ENCODE measurements at regions not wholly inside any gene's neighbourhood (a gene's known extent, or its start where the extent isn't known, plus 50 kb on each side); places are given as distances from the start of the nearest gene placed in this dataset.

GRCh38 chr2:167490455-167490854, 602.2 kb downstream of the XIRP2 start:
- Mint-ChIP-seq H3K27ac (no peak overlapping the region), H3K4me3 (no peak overlapping the region), H3K27me3 (ENCODE audit: insufficient read depth) (no peaks in the 10 kb centered on the region), H3K4me1 (ENCODE audit: low read depth) (no peaks in the 10 kb centered on the region), H3K36me3 (ENCODE audit: low read depth) (no peaks in the 10 kb centered on the region), H3K9me3 (peaks cover 11% of the 10 kb centered on the region)
- DNase-seq: no peak
- TF ChIP-seq CTCF (IDR thresholded peaks at IDR 0.05): no peak

- H3K4me1 Mint-ChIP-seq (ENCODE audit: low read depth): no peaks in the 10 kb centered on the region
- no peak for TF ChIP-seq CTCF (IDR thresholded peaks at IDR 0.05)
- H3K4me3 Mint-ChIP-seq: no peak overlapping the region
- DNase-seq: no peak
- H3K27ac Mint-ChIP-seq: no peak overlapping the region
- H3K27me3 Mint-ChIP-seq (ENCODE audit: insufficient read depth): no peaks in the 10 kb centered on the region
- H3K36me3 Mint-ChIP-seq (ENCODE audit: low read depth): no peaks in the 10 kb centered on the region
- H3K9me3 Mint-ChIP-seq: peaks cover 15% of the 10 kb centered on the region
These were observed 601.0 kb downstream of the XIRP2 start for GRCh38 chr2:167489325-167489724.

- TF ChIP-seq CTCF (IDR thresholded peaks at IDR 0.05): no peak
- H3K27me3 Mint-ChIP-seq (ENCODE audit: insufficient read depth): no peaks in the 10 kb centered on the region
- H3K27ac Mint-ChIP-seq: no peak overlapping the region
These were observed 599.4 kb downstream of the XIRP2 start for GRCh38 chr2:167487728-167488127.

GRCh38 chr2:167484875-167485274, 596.6 kb downstream of the XIRP2 start:
- peaks cover 27% of the 10 kb centered on the region for H3K9me3 Mint-ChIP-seq
- no peak overlapping the region for H3K27ac Mint-ChIP-seq
- TF ChIP-seq CTCF (IDR thresholded peaks at IDR 0.05): no peak
- DNase-seq: no peak
- H3K36me3 Mint-ChIP-seq (ENCODE audit: low read depth): no peaks in the 10 kb centered on the region
- no peaks in the 10 kb centered on the region for H3K27me3 Mint-ChIP-seq (ENCODE audit: insufficient read depth)
- H3K4me1 Mint-ChIP-seq (ENCODE audit: low read depth): no peaks in the 10 kb centered on the region
- H3K4me3 Mint-ChIP-seq: no peak overlapping the region

More at GRCh38 chr2:167487728-167488127, 599.4 kb downstream of the XIRP2 start:
- H3K9me3 Mint-ChIP-seq: peaks cover 21% of the 10 kb centered on the region
- H3K4me3 Mint-ChIP-seq: no peak overlapping the region
- no peaks in the 10 kb centered on the region for H3K4me1 Mint-ChIP-seq (ENCODE audit: low read depth)
- DNase-seq: no peak
- H3K36me3 Mint-ChIP-seq (ENCODE audit: low read depth): no peaks in the 10 kb centered on the region

- DNase-seq: no peak
- Mint-ChIP-seq H3K9me3 (peaks cover 40% of the 10 kb centered on the region), H3K27ac (no peak overlapping the region), H3K36me3 (ENCODE audit: low read depth) (no peaks in the 10 kb centered on the region), H3K27me3 (ENCODE audit: insufficient read depth) (no peaks in the 10 kb centered on the region), H3K4me3 (no peak overlapping the region), H3K4me1 (ENCODE audit: low read depth) (no peaks in the 10 kb centered on the region)
- TF ChIP-seq CTCF (IDR thresholded peaks at IDR 0.05): no peak
These were observed 592.7 kb downstream of the XIRP2 start for GRCh38 chr2:167480986-167481309.

Data from HFFc6 (cell line).